CD8-positive, alpha-beta memory T cell (primary cell): ENCODE measurements at regions not wholly inside any gene's neighbourhood (a gene's known extent, or its start where the extent isn't known, plus 50 kb on each side); places are given as distances from the start of the nearest gene placed in this dataset.

Experiments used
- CTCF ChIA-PET: fragments of 350-600 bp; sonication (Branson Sonifier 250); formaldehyde crosslinking; loops from one replicate; lab custom pipeline; 2021; ENCODE audit warnings: antibody characterized with exemption; lab: Charles Lee
- POLR2A ChIA-PET: fragments of 350-600 bp; sonication (Branson Sonifier 250); formaldehyde crosslinking; loops from one replicate; lab custom pipeline; 2021; ENCODE audit warnings: antibody characterized with exemption; lab: Charles Lee
- DNase-seq, 5 donors: peaks; one replicate each; pipeline versions ENCODE4 v3.0.0 to v3.0.0-alpha.2; 2020 to 2022; ENCODE audit warnings: mixed read lengths in 1 of 5
- H3K27ac ChIP-seq: one replicate; pipeline ENCODE4 v1.7.0; 2013; ENCODE audit warnings: low read depth, mild to moderate bottlenecking, low read length, moderate library complexity
- H3K27me3 ChIP-seq: 2 replicates; pipeline ENCODE4 v1.7.0; 2013; ENCODE audit warnings: low read length, mild to moderate bottlenecking; ENCODE audit not compliant: insufficient read depth, poor library complexity, severe bottlenecking
- H3K36me3 ChIP-seq: 2 replicates; pipeline ENCODE4 v1.7.0; 2013; ENCODE audit warnings: mild to moderate bottlenecking, low read length, moderate library complexity; ENCODE audit not compliant: insufficient read depth
- H3K4me1 ChIP-seq: 2 replicates; pipeline ENCODE4 v1.7.0; 2013; ENCODE audit warnings: mild to moderate bottlenecking, low read length, moderate library complexity; ENCODE audit not compliant: insufficient read depth
- H3K4me3 ChIP-seq: 2 replicates; pipeline ENCODE4 v1.7.0; 2013; ENCODE audit warnings: mild to moderate bottlenecking, low read length
- H3K9me3 ChIP-seq: 2 replicates; pipeline ENCODE4 v1.7.0; 2013; ENCODE audit warnings: mild to moderate bottlenecking, low read length
- H3K27ac Mint-ChIP-seq, 8 donors: one replicate each; pipeline ENCODE4 v1.8.0; 2020 to 2021; ENCODE audit warnings: mixed read lengths in 8 of 8, mild to moderate bottlenecking in 6 of 8, inconsistent platforms in 3 of 8, moderate library complexity in 3 of 8
- H3K27me3 Mint-ChIP-seq, 2 donors: one replicate each; pipeline ENCODE4 v1.8.0; 2020 to 2021; ENCODE audit warnings: mixed read lengths in 2 of 2, mild to moderate bottlenecking in 1 of 2, moderate library complexity in 1 of 2
- H3K36me3 Mint-ChIP-seq, 3 donors: one replicate each; pipeline ENCODE4 v1.8.0; 2020 to 2021; ENCODE audit warnings: mixed read lengths in 3 of 3, inconsistent platforms in 1 of 3, mild to moderate bottlenecking in 1 of 3
- H3K4me1 Mint-ChIP-seq, 3 donors: one replicate each; pipeline ENCODE4 v1.8.0; 2020 to 2021; ENCODE audit warnings: mixed read lengths in 3 of 3, inconsistent platforms in 1 of 3, mild to moderate bottlenecking in 1 of 3
- H3K4me3 Mint-ChIP-seq, 7 donors: one replicate each; pipeline ENCODE4 v1.8.0; 2020 to 2021; ENCODE audit warnings: mixed read lengths in 7 of 7, mild to moderate bottlenecking in 6 of 7, moderate library complexity in 4 of 7, inconsistent platforms in 2 of 7
- H3K9me3 Mint-ChIP-seq, 5 donors: one replicate each; pipeline ENCODE4 v1.8.0; 2020 to 2022; ENCODE audit warnings: mixed read lengths in 5 of 5, mild to moderate bottlenecking in 3 of 5, moderate library complexity in 2 of 5, inconsistent platforms in 1 of 5

DNA sequence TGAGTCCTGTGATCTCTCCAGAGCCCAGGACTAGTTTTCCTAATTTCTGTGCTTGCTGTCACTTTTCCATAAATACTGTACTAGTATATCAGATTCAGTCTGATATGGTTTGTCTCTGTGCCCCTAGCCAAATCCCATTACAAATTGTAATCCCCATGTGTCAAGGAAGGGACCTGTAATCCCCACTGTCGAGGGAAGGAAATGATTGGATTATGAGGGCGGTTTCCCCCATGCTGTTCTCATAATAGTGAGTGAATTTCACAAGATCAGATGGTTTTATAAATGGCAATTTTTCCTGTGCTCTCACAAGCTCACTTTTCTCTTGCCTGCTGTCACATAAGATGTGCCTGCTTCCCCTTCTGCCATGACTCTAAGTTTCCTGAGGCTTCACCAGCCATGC lies 54.8 kb upstream of the IFRD1 start:
- Histone ChIP-seq H3K9me3 (no peaks in the 10 kb centered on the region), H3K27me3 (no peaks in the 10 kb centered on the region), H3K4me3 (no peak overlapping the region), H3K36me3 (no peaks in the 10 kb centered on the region), H3K27ac (no peak overlapping the region), H3K4me1 (peaks cover 19% of the 10 kb centered on the region)
- ChIA-PET CTCF (no interaction called here), POLR2A (no interaction called here)
- peaks cover 25 to 37% (median 27%) of the 10 kb centered on the region in 3 donors for H3K4me1 Mint-ChIP-seq
- peaks cover 9 to 13% of the 10 kb centered on the region in 2 donors for H3K27me3 Mint-ChIP-seq
- H3K36me3 Mint-ChIP-seq, result no peaks in the 10 kb centered on the region
- no peak overlapping the region for H3K27ac Mint-ChIP-seq
- H3K4me3 Mint-ChIP-seq, result peak overlapping the region in 1 of 7 donors; percentile 84
- H3K9me3 Mint-ChIP-seq, result no peaks in the 10 kb centered on the region
- no peak for DNase-seq

DNA sequence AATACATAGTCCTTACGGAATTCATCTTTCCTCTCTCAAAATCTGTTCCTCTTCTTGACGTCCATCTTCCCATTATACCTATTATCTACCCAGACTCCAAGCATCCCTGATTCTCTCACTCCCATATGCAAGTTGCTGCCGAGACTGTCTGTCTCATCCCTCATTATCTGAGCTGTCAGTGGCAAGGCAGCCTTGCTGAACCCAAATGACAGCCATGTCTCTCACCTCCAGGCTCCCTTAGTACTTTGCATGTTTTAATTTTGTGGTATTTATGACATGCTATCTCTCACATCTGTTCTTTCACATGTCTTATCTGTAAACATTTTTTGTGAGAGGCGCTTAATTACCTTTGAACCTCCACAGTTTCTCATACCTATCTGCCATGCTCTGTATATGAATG lies 54.4 kb upstream of the IFRD1 start:
- ChIA-PET CTCF (no interaction called here), POLR2A (no interaction called here)
- Histone ChIP-seq H3K36me3 (no peaks in the 10 kb centered on the region), H3K4me1 (peaks cover 19% of the 10 kb centered on the region), H3K4me3 (no peak overlapping the region), H3K27ac (no peak overlapping the region), H3K27me3 (no peaks in the 10 kb centered on the region), H3K9me3 (no peaks in the 10 kb centered on the region)
- Mint-ChIP-seq H3K4me3 (peak overlapping the region in 1 of 7 donors; percentile 84), H3K36me3 (no peaks in the 10 kb centered on the region), H3K9me3 (no peaks in the 10 kb centered on the region), H3K27me3 (peaks cover 7 to 13% of the 10 kb centered on the region in 2 donors), H3K4me1 (peaks cover 24 to 35% (median 25%) of the 10 kb centered on the region in 3 donors), H3K27ac (no peak overlapping the region)
- no peak for DNase-seq

DNA sequence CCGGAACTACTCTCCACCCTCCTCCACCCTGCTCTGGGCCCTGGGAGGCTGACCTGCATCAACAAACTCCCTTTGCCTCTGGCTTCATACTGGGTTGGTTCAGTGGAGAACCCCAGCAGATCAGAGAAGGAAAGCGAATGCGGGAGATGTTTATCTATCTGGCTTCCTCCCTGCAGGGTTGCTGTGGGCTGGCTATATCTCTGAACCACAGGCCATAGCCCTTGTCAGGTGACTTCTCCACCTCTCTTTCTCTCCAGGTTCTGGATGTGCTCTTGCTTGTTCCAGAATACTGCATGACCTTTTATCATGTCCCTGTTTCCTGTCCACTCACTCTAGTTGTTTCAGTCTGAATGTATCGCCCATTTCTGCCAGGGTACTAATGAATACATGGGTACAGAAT lies 51.7 kb upstream of the IFRD1 start:
- no peaks in the 10 kb centered on the region for H3K36me3 Mint-ChIP-seq
- ChIA-PET POLR2A (no interaction called here), CTCF (no interaction called here)
- H3K4me3 Mint-ChIP-seq, result peak overlapping the region in 1 of 7 donors; percentile 18
- H3K27me3 Mint-ChIP-seq, result peaks cover 8 to 13% of the 10 kb centered on the region in 2 donors
- peak overlapping the region in 1 of 8 donors; percentile 71 for H3K27ac Mint-ChIP-seq
- Histone ChIP-seq H3K27me3 (no peaks in the 10 kb centered on the region), H3K4me1 (peaks cover 12% of the 10 kb centered on the region), H3K4me3 (no peak overlapping the region), H3K36me3 (no peaks in the 10 kb centered on the region), H3K9me3 (no peaks in the 10 kb centered on the region), H3K27ac (no peak overlapping the region)
- H3K4me1 Mint-ChIP-seq, result peaks cover 11 to 22% (median 14%) of the 10 kb centered on the region in 3 donors
- H3K9me3 Mint-ChIP-seq, result no peaks in the 10 kb centered on the region
- DNase-seq, result no peak

DNA sequence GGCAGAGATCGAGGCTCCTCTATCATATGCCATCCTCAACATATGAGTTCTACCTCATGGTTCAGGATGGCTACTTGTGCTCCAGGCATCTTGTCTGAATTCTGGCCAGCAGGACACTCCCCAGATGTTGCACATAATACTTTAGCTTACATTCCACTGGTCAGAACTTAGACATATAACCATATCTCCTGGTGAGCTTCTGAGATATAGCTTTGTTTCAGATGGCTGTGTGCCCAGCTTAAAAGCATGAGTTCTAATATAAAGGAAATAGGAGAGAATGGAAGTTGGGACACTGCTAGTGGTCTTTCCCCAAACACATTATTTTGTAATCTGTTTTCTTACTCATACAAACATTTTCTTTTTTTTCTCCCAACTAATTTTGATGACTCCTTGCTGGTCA lies 50.8 kb upstream of the IFRD1 start:
- H3K4me3 ChIP-seq, result no peak overlapping the region
- CTCF ChIA-PET, result interaction anchor here (1.8 kb wide), 1 partner anchor 9 kb away, joined by 4 read pairs; no protein-coding TSS in a partner anchor
- H3K27me3 Mint-ChIP-seq, result peaks cover 8 to 14% of the 10 kb centered on the region in 2 donors
- H3K36me3 ChIP-seq, result no peaks in the 10 kb centered on the region
- H3K27me3 ChIP-seq, result no peaks in the 10 kb centered on the region
- no peak overlapping the region for H3K4me3 Mint-ChIP-seq
- no peak for DNase-seq
- H3K27ac Mint-ChIP-seq, result no peak overlapping the region
- H3K9me3 ChIP-seq, result no peaks in the 10 kb centered on the region
- POLR2A ChIA-PET, result no interaction called here
- H3K36me3 Mint-ChIP-seq, result no peaks in the 10 kb centered on the region
- peaks cover 11 to 22% (median 11%) of the 10 kb centered on the region in 3 donors for H3K4me1 Mint-ChIP-seq
- H3K9me3 Mint-ChIP-seq, result no peaks in the 10 kb centered on the region
- peaks cover 12% of the 10 kb centered on the region for H3K4me1 ChIP-seq
- no peak overlapping the region for H3K27ac ChIP-seq

DNA sequence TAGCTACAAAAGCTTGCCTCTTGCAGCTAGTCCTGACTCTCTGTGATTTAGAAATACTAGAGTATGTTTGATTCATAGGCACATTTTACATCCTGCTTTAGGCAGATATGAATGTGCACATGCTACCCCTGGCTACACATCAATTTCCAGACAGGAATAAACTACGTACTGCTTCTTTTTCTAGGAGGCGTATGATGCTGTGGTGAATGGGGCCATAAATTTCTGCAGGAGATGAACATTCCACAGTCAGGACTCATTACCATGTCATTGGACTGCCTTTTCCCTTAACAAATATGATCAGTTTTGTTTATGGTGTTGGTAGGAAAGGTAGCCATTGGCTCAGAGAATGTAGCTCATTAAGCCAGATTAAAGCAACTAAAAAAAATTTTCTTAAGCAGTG lies 50.1 kb upstream of the IFRD1 start:
- peaks cover 0 to 2% (median 0%) of the 10 kb centered on the region in 3 donors for H3K36me3 Mint-ChIP-seq
- H3K4me1 Mint-ChIP-seq, result peaks cover 11 to 22% (median 11%) of the 10 kb centered on the region in 3 donors
- H3K27ac Mint-ChIP-seq, result no peak overlapping the region
- H3K4me3 Mint-ChIP-seq, result no peak overlapping the region
- no peak overlapping the region for H3K27ac ChIP-seq
- peaks cover 8 to 16% of the 10 kb centered on the region in 2 donors for H3K27me3 Mint-ChIP-seq
- H3K9me3 ChIP-seq, result no peaks in the 10 kb centered on the region
- DNase-seq, result no peak
- H3K4me3 ChIP-seq, result no peak overlapping the region
- H3K4me1 ChIP-seq, result peaks cover 12% of the 10 kb centered on the region
- POLR2A ChIA-PET, result no interaction called here
- no peaks in the 10 kb centered on the region for H3K36me3 ChIP-seq
- no peaks in the 10 kb centered on the region for H3K9me3 Mint-ChIP-seq
- CTCF ChIA-PET, result interaction anchor here (1.8 kb wide), 1 partner anchor 8 kb away, joined by 4 read pairs; no protein-coding TSS in a partner anchor
- no peaks in the 10 kb centered on the region for H3K27me3 ChIP-seq
